Liver (tissue), 3 donors: ENCODE measurements at regions not wholly inside any gene's neighbourhood (a gene's known extent, or its start where the extent isn't known, plus 50 kb on each side); places are given as distances from the start of the nearest gene placed in this dataset.

Experiments used
- RAD21 ChIP-seq, 2 donors: IDR thresholded peaks; 2 replicates each; pipeline ENCODE4 v1.6.1; 2016; ENCODE audit warnings: antibody characterized with exemption in 2 of 2, mild to moderate bottlenecking in 2 of 2
- TAF1 ChIP-seq: conservative IDR thresholded peaks from 2 replicates; pipeline ENCODE4 v1.6.1; 2016; ENCODE audit warnings: antibody characterized with exemption, mild to moderate bottlenecking
- TF ChIP-seq, protein P1 (sequence below): IDR thresholded peaks from 2 replicates; pipeline ENCODE4 v1.6.1; 2016; ENCODE audit warnings: antibody characterized with exemption, mild to moderate bottlenecking
- TF ChIP-seq, protein P2 (sequence below): fragments of 150-350 bp; IDR thresholded peaks from 2 replicates; pipeline ENCODE4 v1.5.1; 2017; ENCODE audit warnings: improper control_type of control experiment, low read depth, low read length; ENCODE audit not compliant: missing input control
- TF ChIP-seq, protein P3 (sequence below): IDR thresholded peaks from 2 replicates; pipeline ENCODE4 v1.6.1; 2016; ENCODE audit warnings: antibody characterized with exemption
- donor health status: healthy.
- donor health status: healthy.

- TF ChIP-seq, protein P1, sequence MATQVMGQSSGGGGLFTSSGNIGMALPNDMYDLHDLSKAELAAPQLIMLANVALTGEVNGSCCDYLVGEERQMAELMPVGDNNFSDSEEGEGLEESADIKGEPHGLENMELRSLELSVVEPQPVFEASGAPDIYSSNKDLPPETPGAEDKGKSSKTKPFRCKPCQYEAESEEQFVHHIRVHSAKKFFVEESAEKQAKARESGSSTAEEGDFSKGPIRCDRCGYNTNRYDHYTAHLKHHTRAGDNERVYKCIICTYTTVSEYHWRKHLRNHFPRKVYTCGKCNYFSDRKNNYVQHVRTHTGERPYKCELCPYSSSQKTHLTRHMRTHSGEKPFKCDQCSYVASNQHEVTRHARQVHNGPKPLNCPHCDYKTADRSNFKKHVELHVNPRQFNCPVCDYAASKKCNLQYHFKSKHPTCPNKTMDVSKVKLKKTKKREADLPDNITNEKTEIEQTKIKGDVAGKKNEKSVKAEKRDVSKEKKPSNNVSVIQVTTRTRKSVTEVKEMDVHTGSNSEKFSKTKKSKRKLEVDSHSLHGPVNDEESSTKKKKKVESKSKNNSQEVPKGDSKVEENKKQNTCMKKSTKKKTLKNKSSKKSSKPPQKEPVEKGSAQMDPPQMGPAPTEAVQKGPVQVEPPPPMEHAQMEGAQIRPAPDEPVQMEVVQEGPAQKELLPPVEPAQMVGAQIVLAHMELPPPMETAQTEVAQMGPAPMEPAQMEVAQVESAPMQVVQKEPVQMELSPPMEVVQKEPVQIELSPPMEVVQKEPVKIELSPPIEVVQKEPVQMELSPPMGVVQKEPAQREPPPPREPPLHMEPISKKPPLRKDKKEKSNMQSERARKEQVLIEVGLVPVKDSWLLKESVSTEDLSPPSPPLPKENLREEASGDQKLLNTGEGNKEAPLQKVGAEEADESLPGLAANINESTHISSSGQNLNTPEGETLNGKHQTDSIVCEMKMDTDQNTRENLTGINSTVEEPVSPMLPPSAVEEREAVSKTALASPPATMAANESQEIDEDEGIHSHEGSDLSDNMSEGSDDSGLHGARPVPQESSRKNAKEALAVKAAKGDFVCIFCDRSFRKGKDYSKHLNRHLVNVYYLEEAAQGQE: no peak
- TF ChIP-seq, protein P2, sequence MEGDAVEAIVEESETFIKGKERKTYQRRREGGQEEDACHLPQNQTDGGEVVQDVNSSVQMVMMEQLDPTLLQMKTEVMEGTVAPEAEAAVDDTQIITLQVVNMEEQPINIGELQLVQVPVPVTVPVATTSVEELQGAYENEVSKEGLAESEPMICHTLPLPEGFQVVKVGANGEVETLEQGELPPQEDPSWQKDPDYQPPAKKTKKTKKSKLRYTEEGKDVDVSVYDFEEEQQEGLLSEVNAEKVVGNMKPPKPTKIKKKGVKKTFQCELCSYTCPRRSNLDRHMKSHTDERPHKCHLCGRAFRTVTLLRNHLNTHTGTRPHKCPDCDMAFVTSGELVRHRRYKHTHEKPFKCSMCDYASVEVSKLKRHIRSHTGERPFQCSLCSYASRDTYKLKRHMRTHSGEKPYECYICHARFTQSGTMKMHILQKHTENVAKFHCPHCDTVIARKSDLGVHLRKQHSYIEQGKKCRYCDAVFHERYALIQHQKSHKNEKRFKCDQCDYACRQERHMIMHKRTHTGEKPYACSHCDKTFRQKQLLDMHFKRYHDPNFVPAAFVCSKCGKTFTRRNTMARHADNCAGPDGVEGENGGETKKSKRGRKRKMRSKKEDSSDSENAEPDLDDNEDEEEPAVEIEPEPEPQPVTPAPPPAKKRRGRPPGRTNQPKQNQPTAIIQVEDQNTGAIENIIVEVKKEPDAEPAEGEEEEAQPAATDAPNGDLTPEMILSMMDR: no peak
- TF ChIP-seq RAD21 (IDR thresholded peaks at IDR 0.05): no peak
- TF ChIP-seq, protein P3, sequence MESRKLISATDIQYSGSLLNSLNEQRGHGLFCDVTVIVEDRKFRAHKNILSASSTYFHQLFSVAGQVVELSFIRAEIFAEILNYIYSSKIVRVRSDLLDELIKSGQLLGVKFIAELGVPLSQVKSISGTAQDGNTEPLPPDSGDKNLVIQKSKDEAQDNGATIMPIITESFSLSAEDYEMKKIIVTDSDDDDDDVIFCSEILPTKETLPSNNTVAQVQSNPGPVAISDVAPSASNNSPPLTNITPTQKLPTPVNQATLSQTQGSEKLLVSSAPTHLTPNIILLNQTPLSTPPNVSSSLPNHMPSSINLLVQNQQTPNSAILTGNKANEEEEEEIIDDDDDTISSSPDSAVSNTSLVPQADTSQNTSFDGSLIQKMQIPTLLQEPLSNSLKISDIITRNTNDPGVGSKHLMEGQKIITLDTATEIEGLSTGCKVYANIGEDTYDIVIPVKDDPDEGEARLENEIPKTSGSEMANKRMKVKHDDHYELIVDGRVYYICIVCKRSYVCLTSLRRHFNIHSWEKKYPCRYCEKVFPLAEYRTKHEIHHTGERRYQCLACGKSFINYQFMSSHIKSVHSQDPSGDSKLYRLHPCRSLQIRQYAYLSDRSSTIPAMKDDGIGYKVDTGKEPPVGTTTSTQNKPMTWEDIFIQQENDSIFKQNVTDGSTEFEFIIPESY: no peak
- no peak for TF ChIP-seq TAF1
Measured at GRCh38 chr2:217671871-217672270, 330.9 kb downstream of the TNS1 start.
